ENCODE measurements at regions not wholly inside any gene's neighbourhood (a gene's known extent, or its start where the extent isn't known, plus 50 kb on each side); places are given as distances from the start of the nearest gene placed in this dataset.

DNA sequence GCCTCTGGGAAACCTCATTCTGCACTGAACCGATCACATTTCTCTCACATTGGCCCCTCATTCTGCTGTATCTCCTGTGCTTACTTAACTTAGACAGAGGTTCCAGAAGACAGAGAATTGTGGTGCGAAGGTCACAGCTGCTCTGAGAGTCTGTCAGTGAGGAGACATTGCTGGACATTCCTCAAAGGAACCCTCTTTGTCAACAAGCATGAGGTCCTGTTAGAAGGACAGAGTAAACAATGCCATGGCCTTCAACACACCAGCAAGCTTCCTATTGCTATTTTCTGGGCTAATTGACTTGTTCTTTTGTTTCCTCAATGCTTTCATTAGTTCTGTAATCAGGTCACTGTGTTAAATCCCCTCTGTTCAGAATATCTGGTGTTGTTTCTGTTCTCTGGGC is 109.3 kb upstream of the FZD8 start:
- Mint-ChIP-seq H3K27ac (no peak overlapping the region), H3K36me3 (ENCODE audit: low read depth) (no peaks in the 10 kb centered on the region), H3K4me1 (no peaks in the 10 kb centered on the region), H3K9me3 (no peaks in the 10 kb centered on the region), H3K27me3 (no peaks in the 10 kb centered on the region), H3K4me3 (no peak overlapping the region)
- no peak for DNase-seq
- ChIA-PET POLR2A (interaction anchor here (0.6 kb wide), 1 partner anchor 382 kb away, joined by 3 read pairs; no protein-coding TSS in a partner anchor), CTCF (no interaction called here)

DNA sequence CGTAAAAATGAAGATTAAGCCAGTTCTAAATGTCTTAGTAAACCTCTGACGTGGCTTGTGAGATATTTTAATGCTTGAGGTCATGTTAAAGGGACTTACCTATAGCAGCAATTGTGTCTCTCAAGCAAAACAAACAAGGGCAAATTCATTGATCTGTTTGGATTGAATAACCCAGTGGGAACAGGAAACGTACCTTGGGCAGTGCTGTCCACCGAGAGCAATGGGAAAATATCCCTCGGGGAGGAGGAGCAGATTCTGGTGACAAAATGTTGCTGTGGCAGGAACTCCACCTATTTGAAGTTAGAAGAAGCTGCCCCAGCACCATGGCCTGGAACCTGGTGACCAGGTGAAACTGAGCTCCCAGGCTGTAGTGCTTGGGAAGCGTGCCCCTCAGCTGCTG is 107.1 kb upstream of the FZD8 start:
- CTCF ChIA-PET, result no interaction called here
- H3K27ac Mint-ChIP-seq, result no peak overlapping the region
- DNase-seq, result no peak
- H3K36me3 Mint-ChIP-seq (ENCODE audit: low read depth), result no peaks in the 10 kb centered on the region
- POLR2A ChIA-PET, result no interaction called here
- no peaks in the 10 kb centered on the region for H3K9me3 Mint-ChIP-seq
- no peaks in the 10 kb centered on the region for H3K27me3 Mint-ChIP-seq
- no peak overlapping the region for H3K4me3 Mint-ChIP-seq
- no peaks in the 10 kb centered on the region for H3K4me1 Mint-ChIP-seq

DNA sequence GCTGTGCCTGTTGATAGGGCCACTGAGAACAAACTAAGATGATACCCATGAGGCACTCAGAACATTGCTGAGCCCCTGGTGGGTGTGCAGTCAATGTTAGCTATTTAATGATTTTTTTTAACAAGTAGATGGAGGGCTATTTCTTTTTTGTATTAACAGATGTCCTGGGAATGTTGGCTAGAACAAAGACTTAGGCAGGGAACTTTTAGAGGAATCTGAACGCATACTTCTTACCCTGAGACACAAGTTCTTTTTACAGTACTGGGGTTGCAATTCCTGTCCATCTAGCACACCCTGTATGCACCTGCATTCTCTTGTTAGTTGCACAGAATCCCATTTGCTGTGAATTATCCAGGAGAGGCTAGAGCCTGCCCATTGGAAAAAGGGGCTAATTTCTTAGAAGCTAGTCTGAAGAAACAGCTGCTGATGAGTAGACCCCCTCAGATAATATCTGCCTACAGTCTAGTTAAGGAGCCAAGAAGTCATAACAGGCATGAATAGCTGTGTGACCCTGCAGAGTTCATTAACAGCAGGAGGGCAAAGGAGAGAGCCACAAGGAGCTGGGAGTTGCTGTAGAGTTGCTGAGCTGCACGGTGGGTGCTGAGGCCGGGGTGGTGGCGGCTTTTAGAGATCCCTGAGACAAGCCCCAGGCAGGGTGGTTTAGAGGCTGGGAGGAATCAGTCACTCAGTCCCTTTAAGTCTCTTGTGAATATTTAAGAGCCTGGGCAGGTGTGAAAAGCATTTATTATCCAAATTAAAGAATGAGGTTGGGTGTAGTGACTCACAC is 103.7 kb upstream of the FZD8 start:
- Mint-ChIP-seq H3K27ac (no peak overlapping the region), H3K4me3 (no peak overlapping the region), H3K36me3 (ENCODE audit: low read depth) (no peaks in the 10 kb centered on the region), H3K27me3 (peaks cover 1% of the 10 kb centered on the region), H3K9me3 (no peaks in the 10 kb centered on the region), H3K4me1 (no peaks in the 10 kb centered on the region)
- ChIA-PET CTCF (no interaction called here), POLR2A (no interaction called here)
- no peak for DNase-seq

DNA sequence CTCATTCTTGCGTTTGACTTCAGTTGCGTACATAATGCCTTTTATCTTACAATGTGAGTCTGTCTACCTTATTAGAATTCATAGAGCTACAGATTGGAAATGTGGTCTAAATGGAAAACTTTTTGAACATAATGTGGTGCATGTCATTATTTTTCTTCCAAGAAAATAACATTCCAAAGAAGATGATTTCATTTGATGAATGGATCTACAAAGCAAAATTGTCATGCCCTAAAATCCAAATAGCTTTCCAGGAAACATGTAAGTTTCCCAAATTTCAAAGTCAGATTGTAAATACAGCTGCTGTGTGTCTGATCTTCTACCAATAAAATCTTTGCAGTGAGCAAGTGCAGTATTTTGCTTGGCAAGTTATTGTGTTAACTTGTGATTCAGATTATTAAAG is 101.8 kb upstream of the FZD8 start:
- ChIA-PET POLR2A (no interaction called here), CTCF (no interaction called here)
- no peak overlapping the region for H3K4me3 Mint-ChIP-seq
- H3K9me3 Mint-ChIP-seq, result no peaks in the 10 kb centered on the region
- H3K27me3 Mint-ChIP-seq, result peaks cover 1% of the 10 kb centered on the region
- no peak for DNase-seq
- no peaks in the 10 kb centered on the region for H3K4me1 Mint-ChIP-seq
- H3K36me3 Mint-ChIP-seq (ENCODE audit: low read depth), result no peaks in the 10 kb centered on the region
- H3K27ac Mint-ChIP-seq, result no peak overlapping the region

DNA sequence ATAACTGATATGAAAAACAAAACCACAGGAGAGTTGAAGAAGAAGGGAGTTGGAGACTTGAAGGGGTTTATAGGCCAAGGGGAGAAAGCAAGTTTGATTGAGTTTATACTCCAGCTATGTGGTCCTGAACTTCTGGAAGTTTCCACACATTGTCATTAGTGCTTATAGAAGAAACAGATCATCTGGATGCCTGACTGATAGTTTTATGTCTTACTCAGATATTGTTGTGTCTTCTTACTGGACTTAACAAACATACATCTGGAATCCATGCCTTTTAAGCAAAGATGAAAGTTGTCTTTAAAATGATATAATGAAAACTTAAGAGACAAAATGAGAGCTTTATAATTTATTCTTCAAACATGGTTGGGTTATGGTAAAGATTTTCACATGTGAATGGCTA is 101.3 kb upstream of the FZD8 start:
- Mint-ChIP-seq H3K27ac (no peak overlapping the region), H3K9me3 (no peaks in the 10 kb centered on the region), H3K27me3 (peaks cover 1% of the 10 kb centered on the region), H3K4me3 (no peak overlapping the region), H3K36me3 (ENCODE audit: low read depth) (no peaks in the 10 kb centered on the region), H3K4me1 (no peaks in the 10 kb centered on the region)
- POLR2A ChIA-PET, result no interaction called here
- DNase-seq, result no peak
- CTCF ChIA-PET, result no interaction called here

DNA sequence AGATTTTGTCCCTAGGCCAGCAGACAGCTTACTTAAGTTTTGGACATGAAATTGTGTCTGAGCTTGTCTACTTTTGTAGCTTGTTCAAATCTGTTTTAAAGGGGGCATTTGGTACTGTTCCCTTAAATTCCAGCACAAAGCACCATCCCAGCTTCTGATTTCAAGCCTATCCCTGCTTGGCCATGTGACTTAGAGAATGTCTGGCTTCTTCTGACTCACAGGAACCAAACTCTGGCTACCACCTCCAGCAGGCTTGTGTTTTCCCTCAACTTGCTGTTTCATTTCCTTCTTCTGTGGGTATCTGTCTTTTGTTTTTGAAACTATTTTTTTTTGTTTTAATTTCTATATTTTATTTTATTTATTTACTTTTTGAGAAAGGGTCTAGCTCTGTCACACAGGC is 97.9 kb upstream of the FZD8 start:
- Mint-ChIP-seq H3K4me1 (no peaks in the 10 kb centered on the region), H3K9me3 (no peaks in the 10 kb centered on the region), H3K27ac (no peak overlapping the region), H3K4me3 (no peak overlapping the region), H3K36me3 (ENCODE audit: low read depth) (no peaks in the 10 kb centered on the region), H3K27me3 (peaks cover 1% of the 10 kb centered on the region)
- POLR2A ChIA-PET, result no interaction called here
- CTCF ChIA-PET, result no interaction called here
- no peak for DNase-seq

DNA sequence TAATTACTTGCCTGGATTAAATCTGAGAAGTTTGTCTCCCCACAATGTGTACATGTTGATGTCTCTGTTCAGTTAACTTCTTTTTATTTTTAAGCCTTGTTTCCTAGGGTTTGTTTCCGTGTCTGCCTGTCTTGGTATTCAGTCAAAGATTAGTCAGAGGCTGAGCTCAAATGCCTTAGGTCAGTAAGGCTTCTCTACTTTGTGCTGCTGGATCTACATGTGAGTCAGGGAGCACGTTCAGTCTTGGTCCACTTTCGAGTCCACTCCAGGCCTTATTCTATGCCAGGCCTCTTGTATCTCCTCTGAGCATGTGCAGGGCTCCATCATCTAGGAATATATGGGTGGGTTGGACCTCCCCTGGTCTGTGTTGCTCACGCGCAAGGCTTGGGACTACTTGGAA is 93.3 kb upstream of the FZD8 start:
- Mint-ChIP-seq H3K9me3 (no peaks in the 10 kb centered on the region), H3K4me3 (no peak overlapping the region), H3K27me3 (no peaks in the 10 kb centered on the region), H3K4me1 (no peaks in the 10 kb centered on the region), H3K27ac (no peak overlapping the region), H3K36me3 (ENCODE audit: low read depth) (no peaks in the 10 kb centered on the region)
- CTCF ChIA-PET, result no interaction called here
- POLR2A ChIA-PET, result no interaction called here
- no peak for DNase-seq

DNA sequence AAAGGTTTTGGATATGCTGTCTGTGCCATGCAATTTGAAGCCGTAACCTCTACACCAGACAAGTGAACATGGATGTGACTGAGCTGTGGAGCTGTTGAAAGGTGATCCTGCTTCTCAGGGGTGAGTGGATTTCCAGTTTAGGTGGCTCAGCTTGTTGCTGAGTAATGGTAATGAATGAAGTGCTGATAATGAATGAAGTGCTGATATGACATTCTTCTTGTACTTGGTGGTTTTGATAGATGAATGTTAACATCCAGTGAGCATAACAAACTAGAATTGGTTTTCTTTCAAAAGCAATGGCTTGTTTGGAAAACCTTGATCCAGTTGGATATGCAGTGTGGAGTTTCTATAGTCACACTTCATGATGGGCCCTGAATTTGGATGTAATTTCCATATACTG is 89.7 kb upstream of the FZD8 start:
- H3K9me3 Mint-ChIP-seq, result no peaks in the 10 kb centered on the region
- H3K36me3 Mint-ChIP-seq (ENCODE audit: low read depth), result no peaks in the 10 kb centered on the region
- H3K27me3 Mint-ChIP-seq, result no peaks in the 10 kb centered on the region
- H3K4me1 Mint-ChIP-seq, result no peaks in the 10 kb centered on the region
- CTCF ChIA-PET, result no interaction called here
- H3K27ac Mint-ChIP-seq, result no peak overlapping the region
- POLR2A ChIA-PET, result no interaction called here
- no peak overlapping the region for H3K4me3 Mint-ChIP-seq
- no peak for DNase-seq

DNA sequence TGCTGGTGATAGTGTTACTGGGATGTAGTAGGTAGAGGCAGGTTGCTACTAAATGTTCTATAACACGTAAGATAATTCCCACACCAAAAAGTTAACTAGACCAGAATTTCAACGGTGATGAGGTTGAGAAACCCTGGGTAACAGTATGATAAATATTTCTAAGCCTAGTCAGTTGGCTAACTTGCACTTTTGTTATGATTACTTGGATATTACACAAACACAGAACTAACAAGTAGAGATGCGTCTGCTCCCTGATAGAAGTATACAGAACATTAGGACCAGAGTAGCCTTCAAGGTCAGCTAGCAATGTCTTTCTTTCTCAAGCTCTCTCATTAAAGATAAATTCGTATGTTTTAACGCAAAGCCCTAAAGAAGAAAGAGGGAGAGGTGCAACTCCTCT is 86.2 kb upstream of the FZD8 start:
- no peak overlapping the region for H3K27ac Mint-ChIP-seq
- POLR2A ChIA-PET, result no interaction called here
- no peak for DNase-seq
- no peak overlapping the region for H3K4me3 Mint-ChIP-seq
- H3K9me3 Mint-ChIP-seq, result no peaks in the 10 kb centered on the region
- no peaks in the 10 kb centered on the region for H3K4me1 Mint-ChIP-seq
- CTCF ChIA-PET, result no interaction called here
- H3K27me3 Mint-ChIP-seq, result no peaks in the 10 kb centered on the region
- no peaks in the 10 kb centered on the region for H3K36me3 Mint-ChIP-seq (ENCODE audit: low read depth)

DNA sequence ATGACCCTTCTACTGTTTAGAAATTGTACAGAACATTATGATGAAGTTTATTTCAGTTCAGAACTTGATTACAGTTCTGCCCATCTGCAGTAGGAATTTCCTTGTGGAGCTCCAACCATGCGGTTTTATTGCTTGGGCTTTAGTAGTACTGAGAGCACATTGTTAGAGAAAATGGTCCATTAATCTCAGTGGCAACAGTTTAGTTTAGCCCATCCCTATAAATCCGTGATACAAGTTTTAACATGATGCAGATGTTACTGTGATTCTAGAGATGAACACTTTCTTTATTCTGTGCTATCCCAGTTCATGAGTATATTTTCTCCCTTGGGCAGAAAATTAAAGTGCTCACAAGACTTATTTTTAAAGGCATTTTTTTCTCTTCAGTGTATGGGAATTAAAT is 84.8 kb upstream of the FZD8 start:
- ChIA-PET POLR2A (no interaction called here), CTCF (no interaction called here)
- H3K27me3 Mint-ChIP-seq, result no peaks in the 10 kb centered on the region
- no peak overlapping the region for H3K4me3 Mint-ChIP-seq
- no peaks in the 10 kb centered on the region for H3K36me3 Mint-ChIP-seq (ENCODE audit: low read depth)
- no peak for DNase-seq
- H3K9me3 Mint-ChIP-seq, result no peaks in the 10 kb centered on the region
- H3K4me1 Mint-ChIP-seq, result no peaks in the 10 kb centered on the region
- H3K27ac Mint-ChIP-seq, result no peak overlapping the region

DNA sequence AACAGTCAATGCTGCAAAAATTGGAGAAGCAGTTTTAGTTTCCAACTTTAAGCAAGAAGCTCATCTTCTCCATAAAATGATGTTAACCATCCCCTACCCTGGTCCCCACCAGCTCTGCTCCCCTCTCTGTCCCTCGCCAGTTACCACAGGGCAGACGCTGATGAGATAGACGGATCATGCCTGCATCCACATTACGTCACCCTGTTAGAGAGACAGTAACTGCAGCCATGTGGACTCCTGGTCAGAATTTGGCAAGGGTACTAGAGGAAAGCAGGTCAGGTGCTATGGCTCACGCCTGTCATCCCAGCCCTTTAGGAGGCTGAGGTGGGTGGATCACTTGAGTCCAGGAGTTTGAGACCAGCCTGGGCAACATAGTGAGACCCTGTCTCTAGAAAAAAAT is 81.9 kb upstream of the FZD8 start:
- POLR2A ChIA-PET, result no interaction called here
- no peak overlapping the region for H3K4me3 Mint-ChIP-seq
- H3K36me3 Mint-ChIP-seq (ENCODE audit: low read depth), result no peaks in the 10 kb centered on the region
- H3K4me1 Mint-ChIP-seq, result no peaks in the 10 kb centered on the region
- no peak overlapping the region for H3K27ac Mint-ChIP-seq
- DNase-seq, result no peak
- H3K27me3 Mint-ChIP-seq, result no peaks in the 10 kb centered on the region
- CTCF ChIA-PET, result interaction anchor here (0.7 kb wide), 2 partner anchors 537 to 1364 kb away, joined by 3 to 4 read pairs; no protein-coding TSS in a partner anchor
- H3K9me3 Mint-ChIP-seq, result no peaks in the 10 kb centered on the region

DNA sequence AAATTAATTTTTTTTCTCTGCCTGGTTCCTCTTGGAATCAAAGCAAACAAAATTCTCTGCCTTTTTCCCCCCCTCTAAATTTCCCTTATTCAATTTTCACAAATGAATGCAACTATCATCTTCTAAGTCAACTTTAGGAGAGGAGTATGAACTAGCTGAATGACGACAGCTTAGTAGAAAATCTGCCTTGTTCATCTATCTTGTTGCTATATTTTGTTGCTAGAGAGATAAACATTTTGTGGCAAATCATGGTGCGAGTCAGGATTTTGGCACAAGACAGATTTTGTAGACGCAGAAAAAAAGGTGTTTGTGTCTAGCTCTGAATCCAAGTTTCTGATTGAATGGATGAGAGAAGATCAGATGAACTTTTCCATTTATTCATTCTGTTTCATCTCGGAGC is 81.0 kb upstream of the FZD8 start:
- CTCF ChIA-PET, result no interaction called here
- Mint-ChIP-seq H3K4me1 (no peaks in the 10 kb centered on the region), H3K4me3 (no peak overlapping the region), H3K27me3 (no peaks in the 10 kb centered on the region), H3K9me3 (no peaks in the 10 kb centered on the region), H3K27ac (no peak overlapping the region), H3K36me3 (ENCODE audit: low read depth) (no peaks in the 10 kb centered on the region)
- POLR2A ChIA-PET, result no interaction called here
- DNase-seq, result no peak

DNA sequence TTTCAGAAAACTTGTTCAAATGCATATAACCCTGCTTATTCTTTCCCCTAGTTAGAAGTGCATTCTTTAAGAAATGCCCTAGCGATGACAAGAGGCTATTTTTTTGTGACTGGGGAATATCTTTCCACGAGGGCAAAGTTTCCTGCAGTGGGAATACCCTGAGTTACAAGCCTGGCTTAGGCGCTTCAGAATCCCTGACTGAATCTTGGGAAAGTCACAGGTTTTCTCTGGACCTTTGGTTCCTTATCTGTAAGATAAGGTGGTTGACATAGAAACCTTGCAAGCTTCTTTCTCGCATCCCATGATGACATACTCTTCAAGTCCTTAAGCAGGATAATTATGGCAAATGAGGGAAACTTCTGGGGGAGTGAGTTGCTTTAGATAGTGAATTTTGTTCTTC is 80.5 kb upstream of the FZD8 start:
- Mint-ChIP-seq H3K4me1 (no peaks in the 10 kb centered on the region), H3K4me3 (no peak overlapping the region), H3K27ac (no peak overlapping the region), H3K9me3 (no peaks in the 10 kb centered on the region), H3K27me3 (no peaks in the 10 kb centered on the region), H3K36me3 (ENCODE audit: low read depth) (no peaks in the 10 kb centered on the region)
- ChIA-PET CTCF (no interaction called here), POLR2A (no interaction called here)
- DNase-seq, result no peak

DNA sequence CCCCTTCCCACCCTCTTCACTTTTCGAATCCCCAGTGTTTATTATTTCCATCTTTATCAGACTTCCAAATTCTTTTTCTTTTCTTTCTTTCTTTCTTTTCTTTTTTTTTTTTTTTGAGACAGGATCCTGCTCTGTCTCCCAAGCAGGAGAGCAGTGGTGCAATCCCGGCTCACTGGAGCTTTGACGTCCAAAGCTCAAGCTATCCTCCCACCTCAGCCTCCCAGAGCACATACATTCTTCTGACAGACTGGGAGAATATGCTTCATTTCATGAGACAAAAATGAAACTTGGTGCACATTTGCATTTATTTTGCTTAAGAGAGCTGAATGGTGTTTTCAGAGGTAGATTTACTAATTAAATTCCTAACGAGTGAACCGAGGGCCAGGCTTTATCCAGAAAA is 80.1 kb upstream of the FZD8 start:
- DNase-seq, result no peak
- no peak overlapping the region for H3K4me3 Mint-ChIP-seq
- CTCF ChIA-PET, result interaction anchor here (0.7 kb wide), 1 partner anchor 339 kb away, joined by 5 read pairs; no protein-coding TSS in a partner anchor
- H3K27ac Mint-ChIP-seq, result no peak overlapping the region
- H3K27me3 Mint-ChIP-seq, result no peaks in the 10 kb centered on the region
- POLR2A ChIA-PET, result no interaction called here
- H3K9me3 Mint-ChIP-seq, result no peaks in the 10 kb centered on the region
- H3K4me1 Mint-ChIP-seq, result no peaks in the 10 kb centered on the region
- H3K36me3 Mint-ChIP-seq (ENCODE audit: low read depth), result no peaks in the 10 kb centered on the region

All from activated CD4-positive, alpha-beta T cell treated with anti-CD3 and anti-CD28 coated beads, Interleukin-2, amount 10 ng/mL, durations not matched to agents 7 days and 5 days (primary cell).